HTR-8/SVneo (cell line): ENCODE measurements at regions not wholly inside any gene's neighbourhood (a gene's known extent, or its start where the extent isn't known, plus 50 kb on each side); places are given as distances from the start of the nearest gene placed in this dataset.
"Not testable (repeated sequence)": the region's sequence is repeated elsewhere in the genome, so short reads cannot be mapped to it uniquely, and the experiment has no call there.

Source experiments
- DNase-seq: peaks from one replicate; pipeline ENCODE4 v3.0.0; 2011; ENCODE audit warnings: low spot score, mixed read lengths; ENCODE audit not compliant: insufficient read length
- FAIRE-seq: peaks from 2 replicates; lab custom pipeline; 2011; peaks lifted over from hg19 to GRCh38; lab: Jason Lieb, UNC

DNA sequence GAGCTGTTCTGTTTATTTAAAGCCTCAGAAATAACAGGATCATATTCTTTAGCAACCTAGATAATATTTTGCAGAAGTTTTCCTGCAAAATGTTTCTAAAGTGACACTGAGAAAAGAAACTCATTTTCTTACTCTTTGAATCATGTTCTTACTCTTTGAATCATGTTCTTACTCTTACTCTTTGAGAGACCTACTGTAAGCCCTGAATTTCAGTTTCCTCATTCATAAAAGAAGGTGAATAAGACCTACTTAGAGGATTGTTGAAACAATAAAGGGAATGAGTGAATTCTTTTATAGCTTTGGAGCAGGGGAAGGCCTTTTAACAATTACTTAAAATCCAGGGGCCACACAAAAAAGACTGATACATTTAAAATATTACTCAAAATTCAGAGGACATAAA lies 221.7 kb upstream of the CMC1 start:
- no peak for FAIRE-seq
- DNase-seq, result no peak

DNA sequence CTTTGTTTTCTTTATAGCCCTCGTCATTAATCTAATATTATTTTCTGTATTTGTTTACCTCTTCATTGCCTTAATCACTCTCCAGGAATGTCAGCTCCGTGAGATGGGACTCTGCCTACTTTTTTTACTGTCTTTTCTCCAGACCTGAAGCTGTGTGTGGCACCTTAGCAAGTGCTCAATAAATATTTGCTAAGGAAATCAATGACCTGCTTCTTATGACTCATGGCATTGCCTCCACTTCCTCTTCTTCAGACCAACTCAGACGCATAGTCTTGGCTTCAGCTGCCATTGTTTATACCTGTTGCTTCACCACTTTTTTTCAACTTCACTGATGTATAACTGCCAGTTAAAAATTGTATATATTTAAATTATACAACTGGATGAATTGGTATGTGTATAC lies 218.5 kb upstream of the CMC1 start:
- FAIRE-seq (no peak), DNase-seq (no peak)

- no peak for FAIRE-seq
- DNase-seq, result no peak
Measured at GRCh38 chr3:28028554-28028953, 212.9 kb upstream of the CMC1 start.

DNA sequence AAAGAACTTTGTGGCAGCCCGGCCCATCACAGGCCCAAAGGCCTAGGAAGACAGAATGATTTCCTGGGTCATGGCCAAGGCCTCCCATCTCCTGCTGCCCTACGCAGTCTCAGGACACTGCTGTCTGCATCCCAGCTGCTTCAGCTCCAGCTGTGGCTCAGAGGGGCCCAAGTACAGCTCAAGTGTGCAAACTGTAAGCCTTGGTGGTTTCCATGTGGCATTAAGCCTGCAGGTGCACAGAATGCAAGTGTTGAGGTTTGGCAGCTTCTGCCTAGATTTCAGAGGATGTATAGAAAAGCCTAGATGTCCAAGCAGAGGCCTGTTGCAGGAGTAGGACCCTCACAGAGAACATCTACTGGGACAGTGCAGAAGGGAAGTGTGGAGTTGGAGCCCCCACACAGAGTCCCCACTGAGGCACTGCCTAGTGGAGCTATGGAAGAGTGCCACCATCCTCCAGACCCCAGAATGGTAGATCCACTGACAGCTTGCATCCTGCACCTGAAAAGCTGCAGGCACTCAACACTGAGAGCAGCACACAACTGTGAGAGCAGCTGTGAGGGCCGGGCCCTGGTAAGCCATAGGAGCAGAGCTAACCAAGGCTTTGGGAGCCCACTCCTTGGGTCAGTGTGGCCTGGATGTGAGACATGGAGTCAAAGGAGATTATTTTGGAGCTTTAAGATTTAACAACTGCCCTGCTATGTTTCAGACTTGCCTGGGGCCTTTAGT lies 208.2 kb upstream of the CMC1 start:
- no peak for DNase-seq
- no peak for FAIRE-seq

- FAIRE-seq, result no peak
- DNase-seq, result no peak
Measured at GRCh38 chr3:28036599-28037575, 204.5 kb upstream of the CMC1 start.

DNA sequence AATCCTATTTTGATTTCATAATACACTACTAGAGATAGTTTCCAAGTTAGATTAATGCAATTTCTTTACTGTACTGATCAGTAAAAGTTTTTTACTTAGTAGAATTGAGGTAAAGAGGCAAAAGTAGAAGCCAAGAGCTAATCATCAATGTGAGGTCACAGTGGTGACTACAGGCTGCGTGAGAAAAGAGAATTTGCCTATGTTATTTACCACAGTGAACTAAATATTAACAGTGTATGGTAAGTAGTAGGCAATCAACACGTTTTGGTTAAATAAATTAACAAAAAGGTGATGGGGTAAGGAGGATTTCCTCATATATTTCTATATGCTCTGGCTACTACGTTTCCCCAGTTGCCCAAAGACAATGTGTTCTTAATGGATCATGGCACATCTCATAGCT lies 202.2 kb upstream of the CMC1 start:
- FAIRE-seq (no peak), DNase-seq (no peak)

DNA sequence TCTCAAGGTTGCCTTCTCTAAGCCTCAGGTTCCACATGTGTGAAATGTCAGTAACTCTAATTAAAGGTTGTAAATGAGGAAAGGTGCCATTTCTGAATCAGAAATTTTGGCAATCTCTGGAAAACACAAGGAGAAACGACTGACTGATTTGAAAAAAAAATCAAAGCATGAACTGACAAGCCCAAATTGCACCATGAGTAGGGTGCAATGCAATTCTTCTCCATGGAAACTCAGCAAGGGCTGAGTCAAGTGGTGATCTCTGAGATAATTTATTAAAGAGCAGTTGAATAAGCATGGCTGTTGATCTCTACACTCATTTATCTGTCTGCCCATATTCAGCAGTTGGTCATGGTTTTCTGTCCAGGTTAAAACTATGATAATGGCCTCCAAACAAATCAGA lies 201.6 kb upstream of the CMC1 start:
- no peak for FAIRE-seq
- no peak for DNase-seq

DNA sequence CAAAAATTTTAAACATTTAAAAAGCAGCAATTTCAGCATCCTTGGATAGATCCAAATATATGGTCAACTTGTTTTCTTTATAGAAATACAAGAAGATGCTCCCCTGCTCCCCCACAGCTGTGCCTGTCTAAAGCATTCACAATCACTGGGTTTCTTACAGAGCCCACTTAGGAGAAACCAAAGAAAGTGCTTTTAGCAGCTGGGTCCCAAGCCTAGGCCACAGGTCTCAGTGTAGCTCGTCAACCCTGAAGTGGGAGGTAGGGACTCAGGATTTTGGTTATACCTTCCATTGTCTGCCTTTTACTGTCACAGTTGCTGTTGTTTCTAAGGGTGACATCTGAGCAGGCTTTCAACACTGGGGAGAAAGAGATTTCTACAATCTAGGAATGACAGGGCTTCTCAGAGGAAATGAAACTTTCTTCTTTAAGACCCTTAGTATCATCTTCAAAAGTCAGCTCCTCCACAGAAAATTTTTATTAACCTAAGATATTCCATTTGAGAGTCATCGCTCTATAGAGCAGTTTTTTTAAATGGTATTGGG lies 199.3 kb upstream of the CMC1 start:
- FAIRE-seq (no peak), DNase-seq (no peak)

DNA sequence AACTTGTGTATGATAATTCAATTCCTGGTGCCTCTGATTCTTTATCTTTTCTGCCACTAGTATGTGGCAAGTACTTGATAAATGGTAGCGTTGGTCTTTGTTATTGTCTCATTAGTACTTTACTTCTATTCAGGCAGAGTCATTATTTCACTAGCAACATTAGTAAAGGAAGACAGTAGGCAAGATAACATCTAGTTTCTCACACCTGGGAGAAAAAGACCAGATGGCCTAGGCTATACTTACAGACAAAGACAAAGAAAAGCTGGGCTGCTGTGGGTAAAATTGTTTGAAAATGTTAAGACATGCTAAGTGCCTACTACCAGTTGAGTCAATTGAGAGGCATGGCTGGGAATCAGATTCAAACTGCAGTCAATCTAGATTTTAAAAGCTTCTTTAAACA lies 198.7 kb upstream of the CMC1 start:
- DNase-seq (no peak), FAIRE-seq (no peak)

GRCh38 chr3:28050120-28050519 lies 191.3 kb upstream of the CMC1 start:
- DNase-seq (no peak), FAIRE-seq (no peak)

DNA sequence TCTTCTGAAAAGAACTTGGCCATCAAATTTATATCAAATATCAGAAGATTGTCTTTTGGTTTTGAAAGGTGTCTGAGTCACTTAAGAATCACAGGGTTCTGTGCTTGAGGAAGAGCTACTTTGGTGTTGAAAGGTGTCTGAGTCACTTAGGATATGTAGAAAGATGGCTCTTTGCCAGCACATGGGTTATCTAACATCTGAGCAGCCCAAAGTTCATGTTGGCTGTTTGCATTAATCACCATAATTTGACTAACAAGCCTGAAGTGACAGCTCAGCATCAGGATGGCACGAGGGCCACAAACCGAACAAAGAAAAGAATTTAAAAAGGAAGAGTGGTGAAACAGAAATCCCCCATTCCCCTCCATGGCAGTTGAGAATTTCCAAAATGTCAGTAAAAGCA lies 190.5 kb upstream of the CMC1 start:
- no peak for FAIRE-seq

GRCh38 chr3:28053759-28054158 lies 187.7 kb upstream of the CMC1 start:
- FAIRE-seq (no peak), DNase-seq (no peak)

More for the DNA sequence above, 190.5 kb upstream of the CMC1 start:
- DNase-seq, result no peak

DNA sequence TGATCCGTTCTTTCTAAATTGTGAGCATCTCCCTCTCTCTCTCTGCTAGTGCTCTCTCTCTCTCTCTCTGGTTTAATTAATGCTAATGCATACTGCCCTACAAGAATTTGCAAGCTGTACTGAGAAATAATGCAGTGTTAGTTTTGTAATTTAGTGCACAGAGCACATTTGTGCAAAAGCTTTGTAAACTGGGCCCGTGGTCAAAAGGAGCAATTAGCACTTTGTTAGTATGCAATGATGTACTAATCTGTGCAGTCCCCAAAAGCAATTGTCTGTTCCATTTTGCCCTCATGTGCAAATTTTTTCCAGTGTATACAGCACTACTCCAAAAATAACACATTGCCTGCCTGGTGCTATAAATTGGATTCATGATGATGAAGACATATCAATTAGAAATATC lies 184.6 kb upstream of the CMC1 start:
- FAIRE-seq (no peak), DNase-seq (no peak)

DNA sequence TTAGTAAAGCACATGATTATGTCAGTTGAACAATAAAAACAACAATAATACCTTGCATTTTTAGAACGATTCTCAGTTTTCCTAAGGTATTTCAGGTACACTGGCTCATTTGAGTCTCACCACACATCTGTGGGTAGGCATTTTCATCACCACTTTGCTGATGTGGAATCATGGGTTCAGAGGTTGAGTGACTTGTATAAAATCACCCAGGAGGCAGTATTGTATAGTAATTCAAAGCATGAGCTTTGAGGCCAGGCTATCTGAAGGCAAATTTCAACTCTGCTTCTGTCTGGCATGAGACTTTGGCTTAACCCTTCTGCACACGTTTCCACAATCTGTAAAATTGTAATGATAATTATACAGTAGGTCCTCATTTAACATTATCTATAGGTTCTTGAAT lies 183.9 kb upstream of the CMC1 start:
- no peak for FAIRE-seq

GRCh38 chr3:28059199-28059598 lies 182.2 kb upstream of the CMC1 start:
- not testable (repeated sequence) for FAIRE-seq, DNase-seq

More for the DNA sequence above, 183.9 kb upstream of the CMC1 start:
- DNase-seq, result no peak

GRCh38 chr3:28066020-28066419 lies 175.4 kb upstream of the CMC1 start:
- FAIRE-seq, result no peak

DNA sequence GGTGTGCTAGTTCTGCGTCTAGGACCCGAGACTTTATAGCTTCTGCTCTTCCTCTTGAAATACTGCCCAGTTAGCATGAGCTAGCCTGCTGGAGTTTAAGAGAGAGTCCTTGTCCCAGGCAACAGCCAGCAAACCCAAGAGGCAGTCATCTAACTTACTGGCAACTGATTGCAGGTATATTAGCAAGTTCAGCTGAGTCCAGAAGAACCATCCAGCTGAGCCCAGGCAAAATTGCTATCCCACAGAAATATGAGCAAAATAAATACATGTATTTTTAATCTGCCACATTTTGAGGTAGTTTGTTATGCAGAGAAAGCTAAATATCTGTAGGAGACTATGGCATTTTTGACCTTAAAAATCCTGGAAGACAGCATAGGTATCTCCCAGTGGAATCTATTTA lies 174.4 kb upstream of the CMC1 start:
- no peak for DNase-seq
- no peak for FAIRE-seq

More at GRCh38 chr3:28066020-28066419, 175.4 kb upstream of the CMC1 start:
- DNase-seq, result no peak

GRCh38 chr3:28068342-28068741 lies 173.1 kb upstream of the CMC1 start:
- no peak for DNase-seq
- FAIRE-seq, result no peak

DNA sequence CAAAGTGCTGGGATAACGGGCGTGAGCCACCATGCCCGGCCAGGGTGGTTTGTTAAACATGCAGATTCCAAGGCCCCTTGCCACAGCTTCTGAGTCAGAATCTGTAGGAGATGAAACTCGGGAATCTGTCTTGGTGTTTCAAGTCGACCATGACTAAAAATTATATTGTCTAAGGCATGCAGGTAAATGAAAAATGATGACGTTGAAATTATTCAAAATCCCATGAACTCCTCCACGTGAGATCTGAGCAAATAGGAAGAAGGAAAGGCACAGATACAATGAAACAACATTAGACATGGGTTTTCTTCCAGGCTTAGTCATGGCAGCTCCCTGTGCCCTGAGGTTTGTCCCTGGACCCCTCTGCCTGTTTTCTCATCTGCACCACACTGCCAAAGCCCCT lies 172.0 kb upstream of the CMC1 start:
- no peak for DNase-seq
- no peak for FAIRE-seq

DNA sequence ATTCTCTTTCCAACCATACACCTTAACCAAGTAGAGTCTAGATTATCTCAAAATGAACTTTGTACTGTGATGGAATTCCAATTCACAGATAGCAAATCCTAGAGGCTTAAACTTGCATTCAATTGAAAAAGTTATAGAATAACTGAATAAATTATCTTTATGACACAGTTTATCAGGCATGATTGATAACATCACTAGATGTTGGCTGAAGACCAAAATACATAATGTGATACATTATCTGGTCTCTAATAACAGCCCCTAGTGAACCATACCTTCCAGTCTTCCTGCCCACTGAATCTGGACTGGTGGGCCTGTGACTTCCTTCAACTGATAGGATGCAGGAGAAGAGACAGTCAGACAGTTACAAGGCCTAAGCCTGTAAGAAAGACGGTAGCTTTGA lies 165.2 kb upstream of the CMC1 start:
- FAIRE-seq (no peak), DNase-seq (no peak)

- FAIRE-seq (no peak), DNase-seq (no peak)
Measured at GRCh38 chr3:28077572-28077971, 163.8 kb upstream of the CMC1 start.
